WERI-Rb-1 (cell line): ENCODE measurements at regions not wholly inside any gene's neighbourhood (a gene's known extent, or its start where the extent isn't known, plus 50 kb on each side); places are given as distances from the start of the nearest gene placed in this dataset.

Source experiments
- DNase-seq: peaks from one replicate; pipeline ENCODE4 v3.0.0-alpha.2; 2020
- H3K27ac ChIP-seq: fragments of 250-450 bp; sonication (Bioruptor Pico); 2 replicates; pipeline ENCODE4 v1.5.1; 2020; ENCODE audit warnings: mild to moderate bottlenecking, moderate library complexity
- H3K27me3 ChIP-seq: fragments of 250-450 bp; sonication (Bioruptor Pico); 2 replicates; pipeline ENCODE4 v1.5.1; 2021; ENCODE audit warnings: mild to moderate bottlenecking, low read depth, moderate library complexity; ENCODE audit not compliant: insufficient read depth, severe bottlenecking
- H3K36me3 ChIP-seq: fragments of 250-450 bp; sonication (Bioruptor Pico); 2 replicates; pipeline ENCODE4 v1.5.1; 2020; ENCODE audit warnings: mild to moderate bottlenecking, moderate library complexity
- H3K4me3 ChIP-seq: 2 replicates; pipeline ENCODE4 v1.5.1; 2011; ENCODE audit warnings: low read depth, mild to moderate bottlenecking, control low read depth, low read length
- H3K9me3 ChIP-seq: fragments of 250-450 bp; sonication (Bioruptor Pico); 2 replicates; pipeline ENCODE4 v1.5.1; 2021; ENCODE audit warnings: mild to moderate bottlenecking, moderate library complexity; ENCODE audit not compliant: severe bottlenecking
- TF ChIP-seq, protein P1 (sequence below): IDR thresholded peaks from 2 replicates; pipeline ENCODE4 v1.5.1; 2011; ENCODE audit warnings: low read depth, mild to moderate bottlenecking, control low read depth, inconsistent platforms, low read length

DNA sequence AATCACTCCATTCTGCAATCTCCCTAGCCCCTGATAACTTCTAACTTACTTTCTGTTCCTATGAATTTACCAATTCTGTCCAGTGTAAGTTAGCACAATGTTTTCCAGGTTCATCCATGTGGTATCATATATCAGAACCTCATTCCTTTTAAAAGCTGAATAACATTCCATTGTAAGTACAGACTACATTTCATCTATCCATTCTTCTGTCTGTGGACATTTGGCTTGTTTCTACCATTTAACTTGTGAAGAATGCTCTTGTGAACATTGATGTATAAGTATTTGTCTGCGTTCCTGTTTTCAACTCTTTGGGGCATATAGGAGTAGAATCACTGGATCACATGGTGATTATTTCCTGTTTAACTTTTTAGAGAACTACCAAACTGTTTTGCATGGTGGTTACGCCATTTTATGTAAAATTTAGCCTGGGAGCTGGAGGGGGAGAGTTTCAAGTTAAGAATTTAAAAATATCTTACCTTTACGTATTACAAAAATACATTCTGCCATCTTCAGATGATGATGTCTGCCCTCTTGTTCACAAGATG is 156.5 kb downstream of the BTBD3 start:
- TF ChIP-seq, protein P1, sequence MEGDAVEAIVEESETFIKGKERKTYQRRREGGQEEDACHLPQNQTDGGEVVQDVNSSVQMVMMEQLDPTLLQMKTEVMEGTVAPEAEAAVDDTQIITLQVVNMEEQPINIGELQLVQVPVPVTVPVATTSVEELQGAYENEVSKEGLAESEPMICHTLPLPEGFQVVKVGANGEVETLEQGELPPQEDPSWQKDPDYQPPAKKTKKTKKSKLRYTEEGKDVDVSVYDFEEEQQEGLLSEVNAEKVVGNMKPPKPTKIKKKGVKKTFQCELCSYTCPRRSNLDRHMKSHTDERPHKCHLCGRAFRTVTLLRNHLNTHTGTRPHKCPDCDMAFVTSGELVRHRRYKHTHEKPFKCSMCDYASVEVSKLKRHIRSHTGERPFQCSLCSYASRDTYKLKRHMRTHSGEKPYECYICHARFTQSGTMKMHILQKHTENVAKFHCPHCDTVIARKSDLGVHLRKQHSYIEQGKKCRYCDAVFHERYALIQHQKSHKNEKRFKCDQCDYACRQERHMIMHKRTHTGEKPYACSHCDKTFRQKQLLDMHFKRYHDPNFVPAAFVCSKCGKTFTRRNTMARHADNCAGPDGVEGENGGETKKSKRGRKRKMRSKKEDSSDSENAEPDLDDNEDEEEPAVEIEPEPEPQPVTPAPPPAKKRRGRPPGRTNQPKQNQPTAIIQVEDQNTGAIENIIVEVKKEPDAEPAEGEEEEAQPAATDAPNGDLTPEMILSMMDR: no peak
- Histone ChIP-seq H3K4me3 (no peak overlapping the region), H3K27ac (no peak overlapping the region), H3K27me3 (no peaks in the 10 kb centered on the region), H3K9me3 (no peaks in the 10 kb centered on the region), H3K36me3 (no peaks in the 10 kb centered on the region)
- DNase-seq: no peak

DNA sequence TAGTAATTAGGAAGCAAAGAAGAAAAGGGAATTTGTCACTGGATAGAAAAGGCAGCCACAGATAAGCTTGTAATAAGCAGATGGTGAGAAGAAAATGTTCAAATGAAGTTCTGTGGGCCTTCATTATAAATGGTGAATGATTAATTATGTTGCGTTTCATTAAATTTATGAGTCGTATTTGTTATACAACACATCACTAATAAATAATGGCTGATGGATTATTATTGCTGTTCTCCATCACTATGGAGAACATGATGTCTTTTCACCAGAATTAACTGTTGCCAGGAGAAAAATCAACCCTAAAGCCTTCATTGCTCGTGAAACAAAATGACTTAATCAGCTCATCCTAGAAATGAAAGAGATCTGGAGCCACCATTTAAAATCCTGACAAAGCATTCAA is 158.5 kb downstream of the BTBD3 start:
- TF ChIP-seq, protein P1: no peak
- H3K27ac ChIP-seq: no peak overlapping the region
- H3K4me3 ChIP-seq: no peak overlapping the region
- no peaks in the 10 kb centered on the region for H3K9me3 ChIP-seq
- H3K36me3 ChIP-seq: no peaks in the 10 kb centered on the region
- H3K27me3 ChIP-seq: no peaks in the 10 kb centered on the region
- DNase-seq: no peak

DNA sequence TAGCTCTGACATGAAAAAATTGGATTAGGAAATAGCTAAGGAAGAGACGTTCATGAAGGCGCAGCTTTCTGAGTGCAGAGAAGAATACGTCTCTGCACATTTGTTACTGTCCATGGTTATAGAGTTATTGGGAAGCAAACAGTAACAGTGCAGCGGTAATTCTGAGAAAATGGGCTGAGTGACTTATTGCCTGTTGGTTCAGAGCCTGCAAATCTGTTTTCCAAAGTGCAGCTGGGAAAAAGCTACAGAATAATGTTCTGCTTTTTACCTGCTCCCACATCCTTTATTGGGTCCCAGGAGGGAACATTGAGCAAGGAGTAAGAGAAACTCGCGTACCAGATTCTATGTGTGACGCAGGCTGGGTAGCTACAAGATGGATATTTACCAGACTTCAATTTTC is 160.2 kb downstream of the BTBD3 start:
- H3K27ac ChIP-seq: no peak overlapping the region
- H3K4me3 ChIP-seq: no peak overlapping the region
- no peaks in the 10 kb centered on the region for H3K36me3 ChIP-seq
- no peaks in the 10 kb centered on the region for H3K27me3 ChIP-seq
- no peaks in the 10 kb centered on the region for H3K9me3 ChIP-seq
- TF ChIP-seq, protein P1: no peak
- no peak for DNase-seq

DNA sequence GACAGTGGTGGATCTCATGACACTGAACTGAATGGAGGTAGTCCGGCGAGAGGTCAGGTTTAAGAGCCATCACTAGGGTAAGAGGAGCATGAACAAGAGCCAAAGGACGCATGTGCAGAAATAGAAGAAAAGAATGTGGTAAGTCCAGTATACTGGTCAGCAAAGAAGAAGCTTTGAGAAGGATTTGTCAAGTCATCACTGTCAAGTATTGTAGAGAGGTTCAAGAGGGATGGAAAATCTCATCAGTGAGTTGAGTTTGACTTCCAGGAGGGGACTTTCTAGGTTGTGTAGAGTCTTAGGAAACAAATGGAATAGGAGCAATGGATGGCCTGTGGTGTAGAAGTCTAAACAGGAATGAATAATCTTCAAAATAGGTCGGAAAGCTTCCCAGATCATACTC is 161.8 kb downstream of the BTBD3 start:
- Histone ChIP-seq H3K4me3 (no peak overlapping the region), H3K9me3 (no peaks in the 10 kb centered on the region), H3K36me3 (no peaks in the 10 kb centered on the region), H3K27me3 (no peaks in the 10 kb centered on the region), H3K27ac (no peak overlapping the region)
- DNase-seq: no peak
- TF ChIP-seq, protein P1: no peak

DNA sequence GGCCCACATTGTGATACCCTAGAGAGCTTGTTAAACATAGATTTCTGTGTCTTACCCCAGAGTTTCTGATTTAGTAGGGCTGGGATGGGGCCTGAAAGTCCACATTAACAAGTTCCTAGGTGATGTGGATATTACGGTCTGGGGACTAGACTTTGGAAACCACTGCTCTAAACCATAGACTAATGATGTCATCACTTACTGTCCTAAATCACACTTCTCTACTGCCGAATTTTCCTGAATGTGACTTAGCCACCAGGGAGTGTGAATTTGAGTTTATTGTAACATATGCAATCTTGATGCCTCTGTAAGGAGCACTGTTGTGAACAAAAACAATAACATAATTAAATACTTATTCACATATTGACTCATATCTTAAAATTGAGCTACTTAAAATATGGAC is 165.6 kb downstream of the BTBD3 start:
- DNase-seq: no peak
- H3K27ac ChIP-seq: no peak overlapping the region
- H3K36me3 ChIP-seq: no peaks in the 10 kb centered on the region
- H3K27me3 ChIP-seq: no peaks in the 10 kb centered on the region
- H3K9me3 ChIP-seq: no peaks in the 10 kb centered on the region
- no peak overlapping the region for H3K4me3 ChIP-seq
- TF ChIP-seq, protein P1: no peak

DNA sequence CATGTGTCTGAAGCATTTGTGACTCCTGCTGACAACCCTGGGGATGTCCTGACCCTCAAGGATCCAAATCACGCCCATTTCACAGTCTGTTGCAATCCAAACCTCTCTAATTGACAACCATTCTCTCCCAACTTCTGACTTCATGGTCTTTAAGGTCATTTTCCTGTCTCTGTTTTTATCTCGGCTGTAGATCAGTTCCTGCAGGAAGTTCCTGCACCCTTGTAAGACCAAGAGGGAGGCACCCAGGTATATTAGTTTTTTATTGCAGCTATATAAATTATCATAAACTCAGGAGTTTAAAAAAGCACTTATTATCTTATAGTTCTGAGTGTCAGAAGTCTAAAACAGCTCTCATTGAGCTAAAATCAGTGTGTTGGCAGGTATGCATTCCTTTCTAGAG is 166.8 kb downstream of the BTBD3 start:
- Histone ChIP-seq H3K27me3 (no peaks in the 10 kb centered on the region), H3K27ac (no peak overlapping the region), H3K36me3 (no peaks in the 10 kb centered on the region), H3K9me3 (no peaks in the 10 kb centered on the region), H3K4me3 (no peak overlapping the region)
- TF ChIP-seq, protein P1: no peak
- no peak for DNase-seq
